Retinal pigment epithelial cell (primary cell): ENCODE measurements at regions not wholly inside any gene's neighbourhood (a gene's known extent, or its start where the extent isn't known, plus 50 kb on each side); places are given as distances from the start of the nearest gene placed in this dataset.

Experiments
- DNase-seq: peaks from one replicate; pipeline ENCODE4 v3.0.0-alpha.2; 2010; ENCODE audit warnings: low read depth
- H3K4me3 ChIP-seq: 2 replicates; pipeline ENCODE4 v1.5.1; 2011; ENCODE audit warnings: mild to moderate bottlenecking, low read length, control low read depth, moderate library complexity
- CTCF ChIP-seq: conservative IDR thresholded peaks from 2 replicates; pipeline ENCODE4 v1.5.1; 2011; ENCODE audit warnings: low read depth, low read length, control low read depth, inconsistent platforms

GRCh38 chr15:69880571-69881301 is 217.0 kb downstream of the TLE3 start:
- no peak for TF ChIP-seq CTCF
- no peak for DNase-seq
- H3K4me3 ChIP-seq, result no peak overlapping the region

- DNase-seq, result no peak
- TF ChIP-seq CTCF, result no peak
- no peak overlapping the region for H3K4me3 ChIP-seq
These were observed 216.4 kb downstream of the TLE3 start for GRCh38 chr15:69881302-69881670.

- no peak overlapping the region for H3K4me3 ChIP-seq
- DNase-seq, result no peak
- no peak for TF ChIP-seq CTCF
These were observed 216.0 kb downstream of the TLE3 start for GRCh38 chr15:69881766-69882165.

GRCh38 chr15:69883306-69883705 is 214.4 kb downstream of the TLE3 start:
- no peak overlapping the region for H3K4me3 ChIP-seq
- DNase-seq, result no peak
- TF ChIP-seq CTCF, result no peak

GRCh38 chr15:69885173-69885955 is 212.4 kb downstream of the TLE3 start:
- H3K4me3 ChIP-seq, result no peak overlapping the region
- TF ChIP-seq CTCF, result no peak
- DNase-seq, result no peak

GRCh38 chr15:69887009-69887408 is 210.7 kb downstream of the TLE3 start:
- DNase-seq, result no peak
- TF ChIP-seq CTCF, result no peak
- no peak overlapping the region for H3K4me3 ChIP-seq

- H3K4me3 ChIP-seq, result no peak overlapping the region
- no peak for DNase-seq
- TF ChIP-seq CTCF, result no peak
These were observed 210.2 kb downstream of the TLE3 start for GRCh38 chr15:69887553-69887952.
